HL-60 (cell line): ENCODE measurements at regions not wholly inside any gene's neighbourhood (a gene's known extent, or its start where the extent isn't known, plus 50 kb on each side); places are given as distances from the start of the nearest gene placed in this dataset.

Experiments used
- POLR2AphosphoS5 ChIP-seq: IDR thresholded peaks from 2 replicates; pipeline ENCODE4 v1.6.1; 2012; ENCODE audit warnings: low read depth
- TF ChIP-seq, protein P1 (sequence below): IDR thresholded peaks from 2 replicates; pipeline ENCODE4 v1.6.1; 2012; ENCODE audit warnings: low read depth; ENCODE audit not compliant: insufficient replicate concordance
- TF ChIP-seq, protein P2 (sequence below): IDR thresholded peaks from one replicate; pipeline ENCODE4 v1.5.1; 2011; ENCODE audit warnings: low read length, control low read depth, inconsistent platforms; ENCODE audit not compliant: insufficient read depth

GRCh38 chr14:56949828-56950227, 139.5 kb upstream of the OTX2 start:
- TF ChIP-seq, protein P1, sequence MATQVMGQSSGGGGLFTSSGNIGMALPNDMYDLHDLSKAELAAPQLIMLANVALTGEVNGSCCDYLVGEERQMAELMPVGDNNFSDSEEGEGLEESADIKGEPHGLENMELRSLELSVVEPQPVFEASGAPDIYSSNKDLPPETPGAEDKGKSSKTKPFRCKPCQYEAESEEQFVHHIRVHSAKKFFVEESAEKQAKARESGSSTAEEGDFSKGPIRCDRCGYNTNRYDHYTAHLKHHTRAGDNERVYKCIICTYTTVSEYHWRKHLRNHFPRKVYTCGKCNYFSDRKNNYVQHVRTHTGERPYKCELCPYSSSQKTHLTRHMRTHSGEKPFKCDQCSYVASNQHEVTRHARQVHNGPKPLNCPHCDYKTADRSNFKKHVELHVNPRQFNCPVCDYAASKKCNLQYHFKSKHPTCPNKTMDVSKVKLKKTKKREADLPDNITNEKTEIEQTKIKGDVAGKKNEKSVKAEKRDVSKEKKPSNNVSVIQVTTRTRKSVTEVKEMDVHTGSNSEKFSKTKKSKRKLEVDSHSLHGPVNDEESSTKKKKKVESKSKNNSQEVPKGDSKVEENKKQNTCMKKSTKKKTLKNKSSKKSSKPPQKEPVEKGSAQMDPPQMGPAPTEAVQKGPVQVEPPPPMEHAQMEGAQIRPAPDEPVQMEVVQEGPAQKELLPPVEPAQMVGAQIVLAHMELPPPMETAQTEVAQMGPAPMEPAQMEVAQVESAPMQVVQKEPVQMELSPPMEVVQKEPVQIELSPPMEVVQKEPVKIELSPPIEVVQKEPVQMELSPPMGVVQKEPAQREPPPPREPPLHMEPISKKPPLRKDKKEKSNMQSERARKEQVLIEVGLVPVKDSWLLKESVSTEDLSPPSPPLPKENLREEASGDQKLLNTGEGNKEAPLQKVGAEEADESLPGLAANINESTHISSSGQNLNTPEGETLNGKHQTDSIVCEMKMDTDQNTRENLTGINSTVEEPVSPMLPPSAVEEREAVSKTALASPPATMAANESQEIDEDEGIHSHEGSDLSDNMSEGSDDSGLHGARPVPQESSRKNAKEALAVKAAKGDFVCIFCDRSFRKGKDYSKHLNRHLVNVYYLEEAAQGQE: no peak
- TF ChIP-seq, protein P2, sequence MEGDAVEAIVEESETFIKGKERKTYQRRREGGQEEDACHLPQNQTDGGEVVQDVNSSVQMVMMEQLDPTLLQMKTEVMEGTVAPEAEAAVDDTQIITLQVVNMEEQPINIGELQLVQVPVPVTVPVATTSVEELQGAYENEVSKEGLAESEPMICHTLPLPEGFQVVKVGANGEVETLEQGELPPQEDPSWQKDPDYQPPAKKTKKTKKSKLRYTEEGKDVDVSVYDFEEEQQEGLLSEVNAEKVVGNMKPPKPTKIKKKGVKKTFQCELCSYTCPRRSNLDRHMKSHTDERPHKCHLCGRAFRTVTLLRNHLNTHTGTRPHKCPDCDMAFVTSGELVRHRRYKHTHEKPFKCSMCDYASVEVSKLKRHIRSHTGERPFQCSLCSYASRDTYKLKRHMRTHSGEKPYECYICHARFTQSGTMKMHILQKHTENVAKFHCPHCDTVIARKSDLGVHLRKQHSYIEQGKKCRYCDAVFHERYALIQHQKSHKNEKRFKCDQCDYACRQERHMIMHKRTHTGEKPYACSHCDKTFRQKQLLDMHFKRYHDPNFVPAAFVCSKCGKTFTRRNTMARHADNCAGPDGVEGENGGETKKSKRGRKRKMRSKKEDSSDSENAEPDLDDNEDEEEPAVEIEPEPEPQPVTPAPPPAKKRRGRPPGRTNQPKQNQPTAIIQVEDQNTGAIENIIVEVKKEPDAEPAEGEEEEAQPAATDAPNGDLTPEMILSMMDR: no peak
- TF ChIP-seq POLR2AphosphoS5: no peak
